Fibroblast of lung (primary cell): ENCODE measurements at regions not wholly inside any gene's neighbourhood (a gene's known extent, or its start where the extent isn't known, plus 50 kb on each side); places are given as distances from the start of the nearest gene placed in this dataset.

Experiments
- CTCF ChIP-seq, 2 donors: IDR thresholded peaks in 1 of 2; conservative IDR thresholded peaks in 1 of 2; 1 replicate in 1 of 2; 2 replicates in 1 of 2; pipeline ENCODE4 v1.5.1; 2011 to 2012; ENCODE audit warnings: low read length in 2 of 2, control low read depth in 1 of 2, inconsistent platforms in 1 of 2, low read depth in 1 of 2, mild to moderate bottlenecking in 1 of 2
- EZH2 ChIP-seq: IDR thresholded peaks from 2 replicates; pipeline ENCODE4 v1.5.1; 2012; ENCODE audit warnings: low read length, control low read depth, mild to moderate bottlenecking; ENCODE audit errors: missing control alignments

GRCh38 chr9:106082621-106083020 lies 388.3 kb downstream of the TMEM38B start:
- no peak for TF ChIP-seq CTCF (conservative IDR thresholded peaks at IDR 0.05 in 1 of 2, IDR thresholded peaks at IDR 0.05 in 1 of 2; ENCODE audit: low read depth in 1 of 2, low read length in 2 of 2)
- no peak for TF ChIP-seq EZH2
